Smooth muscle cell (in vitro differentiated cells): ENCODE measurements at regions not wholly inside any gene's neighbourhood (a gene's known extent, or its start where the extent isn't known, plus 50 kb on each side); places are given as distances from the start of the nearest gene placed in this dataset.

Source experiments
- DNase-seq: peaks from one replicate; lab custom pipeline; 2025; ENCODE audit not compliant: unreplicated experiment; lab: John Stamatoyannopoulos, UW
- H2AFZ ChIP-seq: fragments of 200-600 bp; sonication (generic); 2 replicates; pipeline ENCODE4 v1.6.0; 2016; ENCODE audit warnings: antibody characterized with exemption, low read depth, mild to moderate bottlenecking
- H3F3A ChIP-seq: fragments of 200-600 bp; sonication (generic); 2 replicates; pipeline ENCODE4 v1.6.0; 2017; ENCODE audit warnings: antibody characterized with exemption, low read depth
- H3K27ac ChIP-seq: fragments of 200-600 bp; sonication (generic); 2 replicates; pipeline ENCODE4 v1.5.1; 2016; ENCODE audit warnings: low read depth, mild to moderate bottlenecking
- H3K27me3 ChIP-seq: fragments of 200-600 bp; sonication (generic); 2 replicates; pipeline ENCODE4 v1.6.1; 2016; ENCODE audit warnings: low read depth, mild to moderate bottlenecking
- H3K36me3 ChIP-seq: fragments of 200-600 bp; sonication (generic); 2 replicates; pipeline ENCODE4 v1.5.1; 2016; ENCODE audit warnings: low read depth
- H3K4me1 ChIP-seq: fragments of 200-600 bp; sonication (generic); 2 replicates; pipeline ENCODE4 v1.5.1; 2016; ENCODE audit warnings: low read depth
- H3K4me2 ChIP-seq: fragments of 200-600 bp; sonication (generic); 2 replicates; pipeline ENCODE4 v1.6.0; 2016; ENCODE audit warnings: mild to moderate bottlenecking
- H3K4me3 ChIP-seq: fragments of 200-600 bp; sonication (generic); 2 replicates; pipeline ENCODE4 v1.5.1; 2016; ENCODE audit warnings: mild to moderate bottlenecking
- H3K79me2 ChIP-seq: fragments of 200-600 bp; sonication (generic); 2 replicates; pipeline ENCODE4 v1.6.0; 2016; ENCODE audit warnings: low read depth, mild to moderate bottlenecking
- H3K9ac ChIP-seq: fragments of 200-600 bp; sonication (generic); 2 replicates; pipeline ENCODE4 v1.6.0; 2016; ENCODE audit warnings: low read depth
- H3K9me3 ChIP-seq: fragments of 200-600 bp; sonication (generic); replicated peaks from 2 replicates; pipeline ENCODE4 v1.5.1; 2016; ENCODE audit warnings: low read depth
- H4K20me1 ChIP-seq: fragments of 200-600 bp; sonication (generic); 2 replicates; pipeline ENCODE4 v1.6.0; 2016; ENCODE audit warnings: low read depth
- CTCF ChIP-seq: fragments of 200-600 bp; sonication (generic); IDR thresholded peaks from 2 replicates; pipeline ENCODE4 v1.5.1; 2017; ENCODE audit warnings: borderline replicate concordance, mild to moderate bottlenecking, antibody characterized with exemption; ENCODE audit not compliant: insufficient read depth, poor library complexity, severe bottlenecking
- WGBS: methylation state at CpG from one replicate; pipeline ENCODE4 v1.1.7; 2016; ENCODE audit warnings: low lambda C conversion rate; 5-methylcytosine and 5-hydroxymethylcytosine counted together

- no peak for TF ChIP-seq CTCF
- Histone ChIP-seq H3K4me2 (no peak overlapping the region), H3K9ac (no peak overlapping the region), H3K27me3 (no peaks in the 10 kb centered on the region), H3K9me3 (no peaks in the 10 kb centered on the region), H3F3A (no peaks in the 10 kb centered on the region), H4K20me1 (no peaks in the 10 kb centered on the region), H3K27ac (no peak overlapping the region), H3K36me3 (no peaks in the 10 kb centered on the region), H3K4me1 (no peaks in the 10 kb centered on the region), H3K79me2 (no peaks in the 10 kb centered on the region), H2AFZ (no peak overlapping the region), H3K4me3 (no peak overlapping the region)
- 87% methylated on average over 2 of the region's 2 CpGs for WGBS
- DNase-seq = no peak
Measured at GRCh38 chr9:31677877-31678276, 706.6 kb upstream of the ACO1 start.

- no peak overlapping the region for H3K4me2 ChIP-seq
- no peak overlapping the region for H2AFZ ChIP-seq
Measured at GRCh38 chr9:31683116-31683515, 701.3 kb upstream of the ACO1 start.

GRCh38 chr9:31697956-31698355, 686.5 kb upstream of the ACO1 start:
- TF ChIP-seq CTCF = no peak
- no peak for DNase-seq
- H3K36me3 ChIP-seq = no peaks in the 10 kb centered on the region
- H3K4me2 ChIP-seq = no peak overlapping the region
- H3K27ac ChIP-seq = no peak overlapping the region
- 70% methylated on average over 2 of the region's 2 CpGs for WGBS
- no peaks in the 10 kb centered on the region for H3K79me2 ChIP-seq
- H2AFZ ChIP-seq = no peak overlapping the region
- no peaks in the 10 kb centered on the region for H3K4me1 ChIP-seq
- no peaks in the 10 kb centered on the region for H3K9me3 ChIP-seq
- no peak overlapping the region for H3K4me3 ChIP-seq
- no peaks in the 10 kb centered on the region for H4K20me1 ChIP-seq
- H3K9ac ChIP-seq = no peak overlapping the region
- no peaks in the 10 kb centered on the region for H3F3A ChIP-seq
- no peaks in the 10 kb centered on the region for H3K27me3 ChIP-seq

More at GRCh38 chr9:31683116-31683515, 701.3 kb upstream of the ACO1 start:
- Histone ChIP-seq H3K79me2 (no peaks in the 10 kb centered on the region), H3K4me3 (no peak overlapping the region), H3K9me3 (no peaks in the 10 kb centered on the region), H3F3A (no peaks in the 10 kb centered on the region), H3K4me1 (no peaks in the 10 kb centered on the region), H3K27me3 (no peaks in the 10 kb centered on the region), H3K36me3 (no peaks in the 10 kb centered on the region), H4K20me1 (no peaks in the 10 kb centered on the region), H3K9ac (no peak overlapping the region), H3K27ac (no peak overlapping the region)
- 87% methylated on average over 2 of the region's 2 CpGs for WGBS
- no peak for TF ChIP-seq CTCF
- no peak for DNase-seq

GRCh38 chr9:31699836-31700235, 684.6 kb upstream of the ACO1 start:
- H3K79me2 ChIP-seq = no peaks in the 10 kb centered on the region
- DNase-seq = no peak
- no peak overlapping the region for H3K4me2 ChIP-seq
- no peak overlapping the region for H3K9ac ChIP-seq
- no peaks in the 10 kb centered on the region for H3K9me3 ChIP-seq
- no peaks in the 10 kb centered on the region for H3K4me1 ChIP-seq
- no peak overlapping the region for H3K4me3 ChIP-seq
- no peaks in the 10 kb centered on the region for H3F3A ChIP-seq
- H3K36me3 ChIP-seq = no peaks in the 10 kb centered on the region
- H4K20me1 ChIP-seq = no peaks in the 10 kb centered on the region
- H3K27me3 ChIP-seq = no peaks in the 10 kb centered on the region
- H2AFZ ChIP-seq = no peak overlapping the region
- no peak for TF ChIP-seq CTCF
- H3K27ac ChIP-seq = no peak overlapping the region
